ENCODE measurements at regions not wholly inside any gene's neighbourhood (a gene's known extent, or its start where the extent isn't known, plus 50 kb on each side); places are given as distances from the start of the nearest gene placed in this dataset.

DNA sequence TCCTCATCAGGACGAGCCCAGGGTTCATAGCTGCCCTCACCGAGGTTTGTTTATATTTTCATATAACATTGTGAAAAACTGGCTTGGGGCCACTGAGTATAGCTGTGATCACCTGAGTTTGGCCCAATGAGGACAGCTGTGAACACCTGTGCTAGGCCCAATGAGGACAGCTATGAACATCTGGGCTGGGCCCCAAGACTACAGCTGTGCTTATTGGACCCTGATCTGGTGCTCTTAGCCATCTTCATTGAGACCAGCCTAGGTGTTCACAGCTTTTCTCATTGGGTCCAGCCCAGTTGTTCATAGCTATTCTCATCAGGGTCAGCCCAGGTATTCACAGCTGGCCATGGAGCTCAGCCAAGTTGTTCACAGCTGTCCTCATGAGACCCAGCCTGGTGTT, 1167.3 kb downstream of the UQCRFS1 start:
- Histone ChIP-seq H2AFZ (ENCODE audit: low read length) (no peak overlapping the region), H3K4me3 (ENCODE audit: low read length, poor library complexity, severe bottlenecking) (no peak overlapping the region), H3K9me2 (replicated peaks; ENCODE audit: low read depth, low read length) (no peaks in the 10 kb centered on the region), H4K20me1 (ENCODE audit: insufficient read depth, low read length, poor library complexity, severe bottlenecking) (no peaks in the 10 kb centered on the region), H3K36me3 (ENCODE audit: insufficient read depth, low read length) (no peaks in the 10 kb centered on the region), H3K4me2 (ENCODE audit: low read depth, low read length, poor library complexity, severe bottlenecking) (no peak overlapping the region), H3K79me2 (ENCODE audit: insufficient read depth, low read length) (no peaks in the 10 kb centered on the region), H3K9ac (ENCODE audit: low read depth, low read length, poor library complexity, severe bottlenecking) (no peak overlapping the region), H3F3A (ENCODE audit: low read depth) (no peaks in the 10 kb centered on the region), H3K9me3 (ENCODE audit: insufficient read depth, low read depth, low read length) (peaks cover 18% of the 10 kb centered on the region; the same call in 1 of the 2 replicates), H3K4me1 (ENCODE audit: insufficient read depth, low read length, poor library complexity, severe bottlenecking) (no peaks in the 10 kb centered on the region), H3K27me3 (ENCODE audit: insufficient read depth, low read length, poor library complexity, severe bottlenecking) (no peaks in the 10 kb centered on the region)
- TF ChIP-seq CTCF (conservative IDR thresholded peaks at IDR 0.05; ENCODE audit: low read length) (no peak), EZH2phosphoT487 (IDR thresholded peaks at IDR 0.05; ENCODE audit: borderline replicate concordance) (no peak)

DNA sequence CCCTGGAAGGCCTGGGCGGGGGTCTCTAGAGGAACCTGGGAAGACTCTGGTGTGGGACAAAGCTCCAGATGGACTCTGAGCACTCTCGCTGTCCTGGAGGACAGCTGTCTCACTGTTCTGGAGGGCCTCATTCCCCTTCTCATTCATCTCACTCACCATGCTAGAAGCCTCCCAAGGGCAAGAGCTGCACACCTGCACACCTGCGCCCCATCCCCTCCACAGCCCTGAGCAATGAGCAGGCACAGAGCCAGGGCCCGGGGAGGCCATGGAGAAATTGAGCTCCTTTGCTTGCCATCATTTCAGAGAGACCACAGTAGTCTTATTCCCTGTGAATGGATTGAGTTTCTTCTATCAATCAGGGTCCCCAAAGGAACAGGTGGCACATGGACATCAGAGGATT, 1168.5 kb downstream of the UQCRFS1 start:
- no peaks in the 10 kb centered on the region for H3K4me1 ChIP-seq (ENCODE audit: insufficient read depth, low read length, poor library complexity, severe bottlenecking)
- no peaks in the 10 kb centered on the region for H3K79me2 ChIP-seq (ENCODE audit: insufficient read depth, low read length)
- no peak overlapping the region for H3K9ac ChIP-seq (ENCODE audit: low read depth, low read length, poor library complexity, severe bottlenecking)
- no peaks in the 10 kb centered on the region for H4K20me1 ChIP-seq (ENCODE audit: insufficient read depth, low read length, poor library complexity, severe bottlenecking)
- no peaks in the 10 kb centered on the region for H3K36me3 ChIP-seq (ENCODE audit: insufficient read depth, low read length)
- H3K4me2 ChIP-seq (ENCODE audit: low read depth, low read length, poor library complexity, severe bottlenecking), result no peak overlapping the region
- no peak overlapping the region for H2AFZ ChIP-seq (ENCODE audit: low read length)
- H3F3A ChIP-seq (ENCODE audit: low read depth), result no peaks in the 10 kb centered on the region
- H3K27me3 ChIP-seq (ENCODE audit: insufficient read depth, low read length, poor library complexity, severe bottlenecking), result no peaks in the 10 kb centered on the region
- no peaks in the 10 kb centered on the region for H3K9me2 ChIP-seq (replicated peaks; ENCODE audit: low read depth, low read length)
- TF ChIP-seq CTCF (conservative IDR thresholded peaks at IDR 0.05; ENCODE audit: low read length) (no peak), EZH2phosphoT487 (IDR thresholded peaks at IDR 0.05; ENCODE audit: borderline replicate concordance) (no peak)
- H3K4me3 ChIP-seq (ENCODE audit: low read length, poor library complexity, severe bottlenecking), result no peak overlapping the region
- H3K9me3 ChIP-seq (ENCODE audit: insufficient read depth, low read depth, low read length), result peaks cover 18% of the 10 kb centered on the region; the same call in 1 of the 2 replicates

DNA sequence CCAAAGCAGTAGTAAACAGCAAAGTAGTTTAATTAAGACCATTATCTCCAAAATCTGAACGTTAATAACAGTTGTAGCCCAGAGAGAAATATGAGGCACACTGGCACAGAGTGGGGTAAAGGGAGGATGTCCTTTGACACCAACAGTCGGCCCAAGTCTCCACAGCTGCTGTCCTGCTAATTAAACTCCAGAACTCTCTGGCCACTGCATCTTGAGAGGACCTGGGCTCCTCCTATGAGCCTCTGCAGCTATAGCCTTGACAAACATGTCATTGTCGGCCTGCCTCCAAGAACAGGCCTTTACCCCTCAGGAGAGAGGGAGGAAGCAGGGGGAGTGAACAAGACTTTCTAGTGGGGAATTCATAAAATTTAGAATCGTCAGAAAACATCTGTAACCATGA, 1170.4 kb downstream of the UQCRFS1 start:
- peaks cover 15% of the 10 kb centered on the region; the same call in 1 of the 2 replicates for H3K9me3 ChIP-seq (ENCODE audit: insufficient read depth, low read depth, low read length)
- H3K4me3 ChIP-seq (ENCODE audit: low read length, poor library complexity, severe bottlenecking), result no peak overlapping the region
- H3K36me3 ChIP-seq (ENCODE audit: insufficient read depth, low read length), result no peaks in the 10 kb centered on the region
- H2AFZ ChIP-seq (ENCODE audit: low read length), result no peak overlapping the region
- no peaks in the 10 kb centered on the region for H3K27me3 ChIP-seq (ENCODE audit: insufficient read depth, low read length, poor library complexity, severe bottlenecking)
- no peaks in the 10 kb centered on the region for H3K79me2 ChIP-seq (ENCODE audit: insufficient read depth, low read length)
- no peaks in the 10 kb centered on the region for H3K9me2 ChIP-seq (replicated peaks; ENCODE audit: low read depth, low read length)
- no peaks in the 10 kb centered on the region for H3F3A ChIP-seq (ENCODE audit: low read depth)
- H4K20me1 ChIP-seq (ENCODE audit: insufficient read depth, low read length, poor library complexity, severe bottlenecking), result no peaks in the 10 kb centered on the region
- H3K4me1 ChIP-seq (ENCODE audit: insufficient read depth, low read length, poor library complexity, severe bottlenecking), result no peaks in the 10 kb centered on the region
- no peak overlapping the region for H3K9ac ChIP-seq (ENCODE audit: low read depth, low read length, poor library complexity, severe bottlenecking)
- no peak for TF ChIP-seq CTCF (conservative IDR thresholded peaks at IDR 0.05; ENCODE audit: low read length)
- no peak for TF ChIP-seq EZH2phosphoT487 (IDR thresholded peaks at IDR 0.05; ENCODE audit: borderline replicate concordance)
- H3K4me2 ChIP-seq (ENCODE audit: low read depth, low read length, poor library complexity, severe bottlenecking), result no peak overlapping the region

All from Loucy (cell line).